GM12865 (cell line): ENCODE measurements at regions not wholly inside any gene's neighbourhood (a gene's known extent, or its start where the extent isn't known, plus 50 kb on each side); places are given as distances from the start of the nearest gene placed in this dataset.

ENCODE experiments used
- DNase-seq: peaks from one replicate; pipeline ENCODE4 v3.0.0; 2010; ENCODE audit warnings: low read depth
- H3K4me3 ChIP-seq: 2 replicates; pipeline ENCODE4 v1.5.1; 2011; ENCODE audit warnings: mild to moderate bottlenecking, low read depth, low read length, control low read depth
- TF ChIP-seq, protein P1 (sequence below): IDR thresholded peaks from 2 replicates; pipeline ENCODE4 v1.5.1; 2011; ENCODE audit warnings: low read length, control low read depth, low read depth, inconsistent platforms; ENCODE audit not compliant: insufficient read depth; ENCODE audit errors: missing control alignments

GRCh38 chr2:221133941-221134340 is 438.2 kb downstream of the EPHA4 start:
- H3K4me3 ChIP-seq = no peak overlapping the region
- DNase-seq = no peak
- TF ChIP-seq, protein P1, sequence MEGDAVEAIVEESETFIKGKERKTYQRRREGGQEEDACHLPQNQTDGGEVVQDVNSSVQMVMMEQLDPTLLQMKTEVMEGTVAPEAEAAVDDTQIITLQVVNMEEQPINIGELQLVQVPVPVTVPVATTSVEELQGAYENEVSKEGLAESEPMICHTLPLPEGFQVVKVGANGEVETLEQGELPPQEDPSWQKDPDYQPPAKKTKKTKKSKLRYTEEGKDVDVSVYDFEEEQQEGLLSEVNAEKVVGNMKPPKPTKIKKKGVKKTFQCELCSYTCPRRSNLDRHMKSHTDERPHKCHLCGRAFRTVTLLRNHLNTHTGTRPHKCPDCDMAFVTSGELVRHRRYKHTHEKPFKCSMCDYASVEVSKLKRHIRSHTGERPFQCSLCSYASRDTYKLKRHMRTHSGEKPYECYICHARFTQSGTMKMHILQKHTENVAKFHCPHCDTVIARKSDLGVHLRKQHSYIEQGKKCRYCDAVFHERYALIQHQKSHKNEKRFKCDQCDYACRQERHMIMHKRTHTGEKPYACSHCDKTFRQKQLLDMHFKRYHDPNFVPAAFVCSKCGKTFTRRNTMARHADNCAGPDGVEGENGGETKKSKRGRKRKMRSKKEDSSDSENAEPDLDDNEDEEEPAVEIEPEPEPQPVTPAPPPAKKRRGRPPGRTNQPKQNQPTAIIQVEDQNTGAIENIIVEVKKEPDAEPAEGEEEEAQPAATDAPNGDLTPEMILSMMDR = no peak

DNA sequence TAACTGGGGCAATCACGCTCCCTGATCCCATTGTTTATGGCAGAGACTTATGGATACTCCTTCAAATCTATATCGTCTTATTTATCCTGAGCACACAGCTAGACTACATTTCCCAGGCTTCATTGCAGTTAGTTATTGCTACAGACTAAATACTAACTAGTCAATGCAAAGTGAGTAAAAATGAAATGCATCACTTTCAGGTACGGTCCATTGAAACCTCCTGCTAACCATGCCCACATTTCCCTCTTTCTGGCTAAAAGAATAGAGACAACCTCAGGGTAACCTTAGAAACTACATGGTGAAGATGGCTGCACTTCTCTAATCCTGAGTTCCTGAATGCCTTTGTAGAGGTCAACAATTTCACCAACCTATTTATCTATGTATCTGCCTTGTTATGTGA is 437.4 kb downstream of the EPHA4 start:
- TF ChIP-seq, protein P1 = no peak
- DNase-seq = peak; percentile 5
- no peak overlapping the region for H3K4me3 ChIP-seq

DNA sequence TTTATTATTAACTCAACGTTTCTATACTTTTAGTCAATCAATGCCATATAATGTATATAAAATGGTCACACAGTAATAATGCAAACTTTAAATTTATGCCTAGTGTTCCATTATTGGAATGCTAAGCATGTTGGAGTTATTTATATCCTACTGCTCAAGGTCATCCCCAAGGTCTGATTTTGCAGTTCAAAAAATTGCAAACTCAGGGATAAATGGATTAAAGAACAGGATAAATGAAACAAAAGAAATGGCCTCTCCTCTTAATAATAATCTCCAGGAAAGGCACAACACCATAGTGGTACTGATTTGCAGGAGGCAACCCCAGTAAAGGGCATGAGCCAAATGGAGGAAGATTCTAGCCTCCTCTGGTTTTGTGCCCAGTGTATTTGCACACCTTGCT is 436.4 kb downstream of the EPHA4 start:
- no peak for DNase-seq
- TF ChIP-seq, protein P1 = no peak

DNA sequence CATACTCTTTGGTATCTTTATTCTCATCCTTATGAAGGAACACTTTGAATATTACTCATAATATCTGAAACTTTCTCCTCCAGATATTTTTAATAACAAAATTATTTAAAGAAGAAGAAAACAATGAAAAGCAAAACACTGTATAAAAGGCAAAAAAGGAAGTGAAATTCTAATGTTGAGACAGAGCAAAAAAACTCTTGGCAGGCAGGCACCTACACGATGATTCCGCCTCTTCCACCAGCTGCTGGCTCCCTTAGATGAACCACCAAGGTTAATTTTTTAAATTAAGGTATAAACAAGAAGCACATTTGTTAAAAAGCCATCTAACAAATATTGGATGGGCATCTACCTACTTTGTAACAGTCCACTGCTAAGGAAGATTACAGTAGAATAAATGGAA is 434.7 kb downstream of the EPHA4 start:
- TF ChIP-seq, protein P1 = no peak
- no peak overlapping the region for H3K4me3 ChIP-seq
- no peak for DNase-seq

More for the DNA sequence above, 436.4 kb downstream of the EPHA4 start:
- no peak overlapping the region for H3K4me3 ChIP-seq

DNA sequence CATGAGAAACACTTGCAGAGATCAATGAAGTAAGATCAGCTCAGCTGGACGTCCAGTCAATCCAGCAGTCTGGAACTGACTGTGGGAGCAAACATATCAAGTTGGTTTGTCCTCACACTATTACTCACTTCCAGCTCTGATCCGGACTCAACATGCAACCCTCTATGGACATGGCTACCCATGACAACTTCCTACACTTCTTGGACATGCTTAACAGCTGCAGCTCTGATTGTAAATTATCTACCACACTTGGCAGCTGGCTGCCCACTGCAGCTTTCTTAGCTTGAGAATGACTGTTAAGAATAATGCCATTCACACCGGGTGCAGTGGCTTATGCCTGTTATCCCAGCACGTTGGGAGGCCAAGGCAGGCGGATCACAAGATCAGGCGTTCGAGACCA is 429.8 kb downstream of the EPHA4 start:
- no peak overlapping the region for H3K4me3 ChIP-seq
- TF ChIP-seq, protein P1 = no peak
- DNase-seq = no peak

DNA sequence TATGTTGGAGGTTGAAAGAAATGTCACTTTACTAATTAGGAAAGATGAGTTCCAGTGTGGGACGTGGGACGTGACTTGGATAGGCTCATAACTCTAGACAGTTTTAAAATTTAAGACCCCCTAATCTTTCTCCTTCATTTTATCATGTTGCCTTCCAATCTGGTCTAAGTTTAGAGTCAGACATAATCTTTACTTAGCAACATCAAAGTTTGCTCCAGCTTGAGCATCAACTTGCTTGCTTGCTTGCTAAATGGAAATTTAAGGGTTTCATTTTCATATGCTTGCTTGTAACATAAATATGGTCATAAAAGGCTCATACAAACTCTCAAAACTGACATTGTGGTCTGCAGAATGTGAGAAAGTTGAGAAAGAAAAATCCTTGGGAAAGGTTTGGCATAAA is 428.9 kb downstream of the EPHA4 start:
- TF ChIP-seq, protein P1 = no peak
- DNase-seq = no peak
- H3K4me3 ChIP-seq = no peak overlapping the region

GRCh38 chr2:221144909-221145308 is 427.2 kb downstream of the EPHA4 start:
- no peak overlapping the region for H3K4me3 ChIP-seq
- no peak for DNase-seq
- TF ChIP-seq, protein P1 = no peak
